ENCODE measurements at regions not wholly inside any gene's neighbourhood (a gene's known extent, or its start where the extent isn't known, plus 50 kb on each side); places are given as distances from the start of the nearest gene placed in this dataset.

DNA sequence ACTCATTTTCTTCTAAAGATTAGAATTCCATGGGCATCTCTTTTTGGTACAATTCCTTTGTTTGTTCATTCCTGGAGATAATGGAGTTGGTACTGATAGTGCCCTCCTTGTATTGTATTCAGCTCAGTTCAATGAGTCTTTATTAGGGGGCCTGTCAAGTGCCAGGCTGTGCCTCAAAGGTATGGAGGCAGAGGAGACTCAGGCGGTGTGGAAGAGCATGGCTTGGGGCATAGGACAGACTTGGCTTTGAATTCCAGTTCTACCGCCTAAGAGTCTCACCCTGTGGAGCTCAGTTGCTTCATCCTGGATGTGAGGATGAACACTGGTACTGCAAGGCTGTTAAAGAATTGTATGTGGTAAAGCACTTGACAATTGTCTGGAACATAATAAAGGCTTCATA is 196.6 kb upstream of the IL12A start:
- H3K4me3 ChIP-seq (ENCODE audit: low read length): no peak overlapping the region
- no peaks in the 10 kb centered on the region for H3K9me3 ChIP-seq (replicated peaks; ENCODE audit: low read length)
- H3K27me3 ChIP-seq (ENCODE audit: control insufficient read depth, insufficient read depth, low read length): no peaks in the 10 kb centered on the region
- H3K4me1 ChIP-seq (ENCODE audit: control insufficient read depth, insufficient read depth, low read length): peaks cover 37% of the 10 kb centered on the region
- no peaks in the 10 kb centered on the region for H3K36me3 ChIP-seq (ENCODE audit: insufficient read depth, low read length)
- H3K4me2 ChIP-seq (ENCODE audit: low read length): no peak overlapping the region
- H3K9ac ChIP-seq (ENCODE audit: low read depth, low read length): no peak overlapping the region

DNA sequence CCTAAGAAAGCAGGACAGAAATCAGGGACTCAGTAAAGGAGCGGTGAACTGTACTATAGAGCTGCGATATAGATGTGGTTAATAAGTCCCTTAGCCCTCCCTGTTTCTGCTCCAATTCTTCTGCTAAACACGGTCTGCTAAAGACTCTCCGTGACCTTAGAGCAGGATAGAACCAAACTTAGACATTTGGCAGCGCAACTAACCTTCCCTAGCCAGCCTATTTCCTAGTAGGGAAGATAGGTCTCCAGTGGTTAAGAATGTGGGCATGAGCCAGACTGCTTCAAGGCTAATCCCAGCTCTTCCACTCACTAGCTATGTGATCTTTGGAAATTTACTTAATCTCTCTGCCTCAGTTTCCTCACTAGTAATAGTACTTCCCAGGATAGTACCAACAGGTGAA is 193.6 kb upstream of the IL12A start:
- Histone ChIP-seq H3K4me1 (ENCODE audit: control insufficient read depth, insufficient read depth, low read length) (peaks cover 33% of the 10 kb centered on the region), H3K9me3 (replicated peaks; ENCODE audit: low read length) (no peaks in the 10 kb centered on the region), H3K4me3 (ENCODE audit: low read length) (no peak overlapping the region), H3K36me3 (ENCODE audit: insufficient read depth, low read length) (no peaks in the 10 kb centered on the region), H3K27me3 (ENCODE audit: control insufficient read depth, insufficient read depth, low read length) (no peaks in the 10 kb centered on the region), H3K9ac (ENCODE audit: low read depth, low read length) (no peak overlapping the region), H3K4me2 (ENCODE audit: low read length) (no peak overlapping the region)

DNA sequence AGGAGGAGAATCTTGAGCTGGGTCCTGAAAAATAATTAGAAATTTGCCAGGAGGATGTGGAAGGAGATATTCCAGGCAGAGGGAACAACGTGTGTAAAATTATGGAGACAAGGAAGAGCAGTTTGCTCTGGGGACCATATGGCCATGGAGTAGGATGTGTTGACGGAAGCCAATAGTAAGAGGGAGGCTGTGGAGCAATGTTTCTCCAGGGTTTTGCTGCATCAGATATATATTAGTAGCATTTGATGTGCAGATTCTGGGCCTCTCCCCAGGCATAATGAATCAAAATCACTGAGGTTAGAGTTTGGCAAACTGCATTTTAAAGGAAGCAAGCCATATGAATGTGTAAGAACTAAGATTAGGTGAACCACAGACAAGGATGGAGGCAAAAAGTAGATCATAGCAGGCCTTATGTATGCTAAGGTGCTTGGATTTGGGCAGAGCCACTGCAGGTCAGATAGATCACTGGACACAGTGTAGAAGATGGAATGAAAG is 192.9 kb upstream of the IL12A start:
- Histone ChIP-seq H3K4me3 (ENCODE audit: low read length) (no peak overlapping the region), H3K4me2 (ENCODE audit: low read length) (no peak overlapping the region), H3K36me3 (ENCODE audit: insufficient read depth, low read length) (no peaks in the 10 kb centered on the region), H3K9me3 (replicated peaks; ENCODE audit: low read length) (no peaks in the 10 kb centered on the region), H3K9ac (ENCODE audit: low read depth, low read length) (no peak overlapping the region), H3K4me1 (ENCODE audit: control insufficient read depth, insufficient read depth, low read length) (peaks cover 33% of the 10 kb centered on the region), H3K27me3 (ENCODE audit: control insufficient read depth, insufficient read depth, low read length) (no peaks in the 10 kb centered on the region)

DNA sequence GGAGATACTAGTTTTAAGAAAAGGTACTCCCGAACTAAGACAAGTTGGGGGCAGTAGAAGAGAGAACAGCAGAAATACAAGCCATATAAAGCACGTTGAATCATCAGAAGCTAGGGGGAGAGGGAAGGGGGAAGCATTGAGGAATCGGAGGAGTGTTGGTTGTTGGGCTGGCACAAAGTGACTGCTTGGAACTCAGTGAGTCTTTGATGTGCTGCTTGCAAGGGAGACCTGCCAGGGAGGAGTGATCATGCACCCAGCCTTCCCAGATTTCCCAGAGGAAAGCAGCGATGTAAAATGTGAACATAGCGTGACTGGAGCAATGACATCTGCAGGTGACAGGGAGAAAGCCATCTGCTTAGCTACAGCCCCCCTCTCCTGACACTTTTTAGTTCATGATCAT is 192.4 kb upstream of the IL12A start:
- Histone ChIP-seq H3K27me3 (ENCODE audit: control insufficient read depth, insufficient read depth, low read length) (no peaks in the 10 kb centered on the region), H3K4me2 (ENCODE audit: low read length) (no peak overlapping the region), H3K36me3 (ENCODE audit: insufficient read depth, low read length) (no peaks in the 10 kb centered on the region), H3K4me1 (ENCODE audit: control insufficient read depth, insufficient read depth, low read length) (peaks cover 33% of the 10 kb centered on the region), H3K9me3 (replicated peaks; ENCODE audit: low read length) (no peaks in the 10 kb centered on the region), H3K4me3 (ENCODE audit: low read length) (no peak overlapping the region), H3K9ac (ENCODE audit: low read depth, low read length) (peak overlapping the region; percentile 4)

DNA sequence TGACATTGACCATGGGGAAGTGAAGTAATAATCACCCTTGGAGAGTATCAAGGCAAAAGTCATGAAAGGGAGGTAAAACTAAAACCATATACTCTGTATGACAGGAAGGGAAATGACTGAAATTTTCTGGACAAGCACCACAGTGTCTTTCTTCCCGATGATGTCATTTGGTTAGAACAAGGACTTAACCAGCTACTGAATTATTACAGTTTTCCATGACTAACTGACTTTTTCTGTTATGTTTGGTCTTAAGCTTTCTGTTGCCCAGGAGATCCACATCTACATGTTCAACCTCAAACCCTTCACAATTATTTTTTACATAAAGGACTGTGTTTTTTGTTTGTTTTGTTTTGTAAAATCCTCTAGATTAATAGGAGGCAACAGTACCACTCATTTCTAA is 191.9 kb upstream of the IL12A start:
- Histone ChIP-seq H3K4me2 (ENCODE audit: low read length) (no peak overlapping the region), H3K27me3 (ENCODE audit: control insufficient read depth, insufficient read depth, low read length) (no peaks in the 10 kb centered on the region), H3K9ac (ENCODE audit: low read depth, low read length) (peak overlapping the region; percentile 32), H3K4me1 (ENCODE audit: control insufficient read depth, insufficient read depth, low read length) (peaks cover 33% of the 10 kb centered on the region), H3K4me3 (ENCODE audit: low read length) (no peak overlapping the region), H3K36me3 (ENCODE audit: insufficient read depth, low read length) (no peaks in the 10 kb centered on the region), H3K9me3 (replicated peaks; ENCODE audit: low read length) (no peaks in the 10 kb centered on the region)

DNA sequence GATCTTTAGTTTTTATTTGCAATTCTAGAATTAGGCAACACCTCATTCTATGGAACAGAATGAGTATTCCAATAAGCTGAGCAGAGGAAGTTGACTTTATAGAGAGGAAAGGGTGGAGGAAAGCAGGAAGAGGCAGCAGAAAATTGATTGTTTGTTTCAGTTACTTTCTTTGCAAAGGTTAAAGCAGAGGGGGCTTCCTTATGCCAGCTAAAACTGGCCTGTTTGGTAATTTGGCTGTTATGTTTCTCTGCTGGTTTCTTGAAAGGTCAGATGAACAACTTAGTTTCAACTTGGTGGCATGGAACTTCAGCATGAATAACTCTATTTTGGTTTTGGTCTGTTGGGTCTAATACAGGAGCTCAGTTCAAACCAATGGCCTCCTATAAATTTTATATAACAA is 190.9 kb upstream of the IL12A start:
- Histone ChIP-seq H3K4me1 (ENCODE audit: control insufficient read depth, insufficient read depth, low read length) (peaks cover 24% of the 10 kb centered on the region), H3K9me3 (replicated peaks; ENCODE audit: low read length) (no peaks in the 10 kb centered on the region), H3K4me3 (ENCODE audit: low read length) (no peak overlapping the region), H3K4me2 (ENCODE audit: low read length) (no peak overlapping the region), H3K9ac (ENCODE audit: low read depth, low read length) (no peak overlapping the region), H3K36me3 (ENCODE audit: insufficient read depth, low read length) (no peaks in the 10 kb centered on the region), H3K27me3 (ENCODE audit: control insufficient read depth, insufficient read depth, low read length) (no peaks in the 10 kb centered on the region)

DNA sequence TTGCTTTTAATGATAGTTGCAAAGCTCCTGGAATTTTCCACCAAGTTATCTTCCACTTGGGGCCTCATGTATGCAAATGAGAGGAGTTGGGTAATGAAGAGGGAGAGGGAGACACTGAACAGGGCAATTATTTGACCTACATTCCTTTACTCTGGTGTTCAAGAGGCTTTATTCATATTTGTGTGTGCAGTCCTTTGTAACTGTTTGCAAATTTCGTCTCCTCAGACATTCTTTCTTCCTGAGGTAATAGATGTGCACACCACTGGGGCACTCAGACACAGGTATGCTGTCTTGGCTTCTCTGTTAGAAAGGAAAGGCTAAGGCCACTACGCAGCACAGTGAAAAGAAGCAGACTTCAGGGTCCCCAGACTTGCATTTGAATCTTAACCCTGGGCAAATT is 189.7 kb upstream of the IL12A start:
- no peaks in the 10 kb centered on the region for H3K27me3 ChIP-seq (ENCODE audit: control insufficient read depth, insufficient read depth, low read length)
- H3K4me1 ChIP-seq (ENCODE audit: control insufficient read depth, insufficient read depth, low read length): peaks cover 28% of the 10 kb centered on the region
- H3K9me3 ChIP-seq (replicated peaks; ENCODE audit: low read length): no peaks in the 10 kb centered on the region
- H3K9ac ChIP-seq (ENCODE audit: low read depth, low read length): no peak overlapping the region
- H3K4me2 ChIP-seq (ENCODE audit: low read length): no peak overlapping the region
- no peak overlapping the region for H3K4me3 ChIP-seq (ENCODE audit: low read length)
- H3K36me3 ChIP-seq (ENCODE audit: insufficient read depth, low read length): no peaks in the 10 kb centered on the region

DNA sequence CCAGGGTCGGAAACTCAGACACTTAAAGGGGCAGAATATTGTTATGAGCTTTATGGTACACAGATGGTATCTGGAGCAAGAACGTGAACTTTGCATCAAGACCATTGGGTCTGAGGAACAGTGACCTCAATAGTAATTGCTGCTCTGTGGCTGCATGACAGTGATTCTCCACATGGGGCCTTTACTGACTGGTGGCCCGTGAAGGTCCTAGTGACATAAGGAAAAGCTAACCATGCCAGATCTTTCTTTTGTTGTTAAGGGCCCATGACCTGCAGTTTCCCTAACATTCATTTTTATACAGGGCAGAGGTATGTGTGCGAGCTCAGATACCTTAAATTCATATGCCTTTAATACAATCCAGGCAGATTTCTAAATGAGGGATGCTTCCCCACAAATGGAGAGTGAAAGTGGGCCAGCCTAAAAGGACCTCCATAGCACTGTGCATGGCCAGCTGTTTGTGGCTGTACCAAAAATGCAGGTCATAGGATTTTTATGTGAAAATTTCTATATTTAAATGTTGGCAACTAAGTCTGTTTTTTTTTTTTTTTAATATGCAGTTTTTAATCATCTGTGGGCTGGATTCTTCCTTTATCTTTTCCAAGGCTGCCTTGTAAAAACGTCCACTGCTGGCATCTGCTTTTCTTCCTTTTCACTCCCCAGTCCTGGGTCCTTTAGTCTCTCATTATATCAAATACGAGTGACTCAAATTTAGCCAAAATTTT is 188.0 kb upstream of the IL12A start:
- Histone ChIP-seq H3K27me3 (ENCODE audit: control insufficient read depth, insufficient read depth, low read length) (no peaks in the 10 kb centered on the region), H3K36me3 (ENCODE audit: insufficient read depth, low read length) (no peaks in the 10 kb centered on the region), H3K4me3 (ENCODE audit: low read length) (no peak overlapping the region), H3K9me3 (replicated peaks; ENCODE audit: low read length) (no peaks in the 10 kb centered on the region), H3K4me2 (ENCODE audit: low read length) (no peak overlapping the region), H3K4me1 (ENCODE audit: control insufficient read depth, insufficient read depth, low read length) (peaks cover 38% of the 10 kb centered on the region), H3K9ac (ENCODE audit: low read depth, low read length) (no peak overlapping the region)

DNA sequence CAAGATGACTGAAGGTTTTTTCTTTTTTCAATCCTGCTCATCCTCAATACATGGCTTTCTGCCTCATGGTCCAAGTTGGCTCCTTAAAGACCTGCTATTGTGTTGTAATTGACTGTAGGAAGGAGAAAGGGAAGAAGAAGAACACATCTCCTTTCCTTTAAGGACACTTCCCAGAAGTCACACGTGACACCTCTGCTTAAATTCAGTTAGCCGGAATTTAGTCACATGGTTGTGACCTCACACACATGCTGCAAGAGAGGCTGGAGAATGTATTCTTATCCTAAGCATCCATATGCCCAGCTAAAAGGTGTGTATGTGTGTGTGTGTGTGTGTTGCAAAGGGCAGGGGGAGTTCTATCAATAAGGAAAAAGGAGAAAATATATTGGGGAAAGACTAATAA is 185.8 kb upstream of the IL12A start:
- Histone ChIP-seq H3K4me1 (ENCODE audit: control insufficient read depth, insufficient read depth, low read length) (peaks cover 27% of the 10 kb centered on the region), H3K27me3 (ENCODE audit: control insufficient read depth, insufficient read depth, low read length) (no peaks in the 10 kb centered on the region), H3K36me3 (ENCODE audit: insufficient read depth, low read length) (no peaks in the 10 kb centered on the region)

DNA sequence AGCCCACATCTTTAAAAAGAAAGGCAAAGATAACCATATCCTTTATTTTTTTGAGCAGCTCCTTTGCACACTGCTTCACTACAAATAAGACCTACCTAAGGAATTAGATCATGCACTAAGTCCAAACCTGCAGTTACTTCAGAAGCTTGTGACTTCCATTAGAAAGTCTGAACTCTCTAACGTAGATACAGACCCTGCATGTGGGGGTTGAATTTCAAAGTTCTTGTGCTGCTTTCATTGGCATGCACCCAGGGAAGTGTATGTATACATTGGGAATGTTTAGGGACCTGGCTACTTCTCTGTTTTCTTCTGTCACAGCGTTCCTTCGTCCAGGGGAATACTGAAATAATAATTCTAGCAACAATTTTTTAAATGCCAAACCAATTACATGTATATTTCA is 185.2 kb upstream of the IL12A start:
- H3K27me3 ChIP-seq (ENCODE audit: control insufficient read depth, insufficient read depth, low read length): no peaks in the 10 kb centered on the region
- no peak overlapping the region for H3K4me2 ChIP-seq (ENCODE audit: low read length)
- H3K4me3 ChIP-seq (ENCODE audit: low read length): no peak overlapping the region
- H3K4me1 ChIP-seq (ENCODE audit: control insufficient read depth, insufficient read depth, low read length): peaks cover 27% of the 10 kb centered on the region
- H3K9ac ChIP-seq (ENCODE audit: low read depth, low read length): no peak overlapping the region
- H3K9me3 ChIP-seq (replicated peaks; ENCODE audit: low read length): no peaks in the 10 kb centered on the region
- no peaks in the 10 kb centered on the region for H3K36me3 ChIP-seq (ENCODE audit: insufficient read depth, low read length)

More for the DNA sequence above, 185.8 kb upstream of the IL12A start:
- Histone ChIP-seq H3K9me3 (replicated peaks; ENCODE audit: low read length) (no peaks in the 10 kb centered on the region), H3K4me3 (ENCODE audit: low read length) (no peak overlapping the region), H3K9ac (ENCODE audit: low read depth, low read length) (no peak overlapping the region), H3K4me2 (ENCODE audit: low read length) (no peak overlapping the region)

DNA sequence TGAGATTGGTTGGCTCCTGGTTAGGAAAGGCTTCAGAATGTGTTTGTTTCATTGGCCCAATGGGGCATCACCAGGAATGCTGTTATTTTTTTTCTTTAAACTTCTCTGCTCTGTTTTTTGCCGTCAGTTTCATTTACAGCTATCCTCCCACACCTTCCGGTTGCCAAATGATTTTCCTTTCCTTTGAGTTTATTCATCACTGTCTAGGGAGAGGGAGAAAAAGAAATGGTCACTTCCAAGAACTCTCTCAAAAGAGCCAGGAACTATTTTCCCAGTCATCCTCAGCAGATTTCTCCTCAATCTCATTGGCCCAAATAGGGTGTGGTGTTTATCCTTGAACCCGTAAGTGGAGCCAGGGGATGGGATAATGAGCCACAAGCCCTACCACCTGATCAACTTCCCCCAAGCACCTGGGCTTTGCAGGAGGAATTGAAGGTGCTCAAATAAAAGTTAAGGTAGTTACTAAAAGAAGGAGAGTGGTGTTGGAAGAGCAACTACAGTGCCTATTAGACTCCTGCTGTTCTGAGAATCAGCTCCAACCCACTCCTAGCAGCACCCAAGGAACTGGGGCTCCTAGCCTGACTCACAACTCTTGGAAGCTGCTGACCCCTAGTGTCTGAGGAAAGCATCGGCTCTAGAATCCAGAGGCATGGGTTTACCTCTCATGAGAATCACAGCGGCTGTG is 183.8 kb upstream of the IL12A start:
- H3K9ac ChIP-seq (ENCODE audit: low read depth, low read length): no peak overlapping the region
- H3K4me2 ChIP-seq (ENCODE audit: low read length): peak overlapping the region; percentile 39
- H3K9me3 ChIP-seq (replicated peaks; ENCODE audit: low read length): no peaks in the 10 kb centered on the region
- H3K36me3 ChIP-seq (ENCODE audit: insufficient read depth, low read length): no peaks in the 10 kb centered on the region
- no peak overlapping the region for H3K4me3 ChIP-seq (ENCODE audit: low read length)
- H3K27me3 ChIP-seq (ENCODE audit: control insufficient read depth, insufficient read depth, low read length): no peaks in the 10 kb centered on the region
- H3K4me1 ChIP-seq (ENCODE audit: control insufficient read depth, insufficient read depth, low read length): peaks cover 21% of the 10 kb centered on the region

DNA sequence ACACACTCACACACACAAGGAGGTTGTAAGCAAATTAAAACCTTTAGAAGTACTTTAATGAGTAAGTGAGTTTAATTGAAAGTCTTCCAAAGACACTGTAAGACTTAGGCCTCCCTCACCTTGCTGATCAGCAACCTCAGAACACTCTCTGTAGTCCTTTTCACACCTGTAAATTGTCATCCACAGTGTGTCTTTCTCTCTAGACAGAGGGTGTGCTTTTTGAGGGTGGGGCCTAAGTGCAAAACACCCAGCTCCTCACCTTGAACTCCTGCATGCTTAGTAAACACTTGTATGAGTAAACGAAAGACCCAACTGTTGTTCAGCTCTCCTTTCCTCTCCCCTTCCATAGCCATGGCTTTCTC is 183.2 kb upstream of the IL12A start:
- H3K36me3 ChIP-seq (ENCODE audit: insufficient read depth, low read length): no peaks in the 10 kb centered on the region

More for the DNA sequence above, 183.2 kb upstream of the IL12A start:
- Histone ChIP-seq H3K4me2 (ENCODE audit: low read length) (no peak overlapping the region), H3K27me3 (ENCODE audit: control insufficient read depth, insufficient read depth, low read length) (no peaks in the 10 kb centered on the region), H3K9ac (ENCODE audit: low read depth, low read length) (no peak overlapping the region), H3K4me1 (ENCODE audit: control insufficient read depth, insufficient read depth, low read length) (peaks cover 21% of the 10 kb centered on the region), H3K4me3 (ENCODE audit: low read length) (no peak overlapping the region), H3K9me3 (replicated peaks; ENCODE audit: low read length) (no peaks in the 10 kb centered on the region)
